ENCODE measurements at regions not wholly inside any gene's neighbourhood (a gene's known extent, or its start where the extent isn't known, plus 50 kb on each side); places are given as distances from the start of the nearest gene placed in this dataset.

- H3K36me3 ChIP-seq: no peaks in the 10 kb centered on the region
- no peaks in the 10 kb centered on the region for H3K4me1 ChIP-seq
- no peak overlapping the region for H3K4me3 ChIP-seq
- no peaks in the 10 kb centered on the region for H3K9me3 ChIP-seq
- 43 to 81% (median 74%) methylated on average over 2 of the region's 2 CpGs for WGBS, 5 donors
- DNase-seq: no peak
- no peaks in the 10 kb centered on the region for H3K27me3 ChIP-seq
- intact Hi-C loops (cut with DNase I; ENCODE audit: low total_unique reads): no loop called here
- H3K27ac ChIP-seq: no peak overlapping the region
- TF ChIP-seq POLR2AphosphoS5 (IDR thresholded peaks at IDR 0.05) (no peak), EP300 (IDR thresholded peaks at IDR 0.05) (no peak), POLR2A (IDR thresholded peaks at IDR 0.05) (no peak), CTCF (IDR thresholded peaks at IDR 0.05) (no peak)
Observed at GRCh38 chr2:184359379-184359778, 238.9 kb upstream of the ZNF804A start.

- Histone ChIP-seq H3K27me3 (no peaks in the 10 kb centered on the region), H3K4me3 (no peak overlapping the region), H3K27ac (no peak overlapping the region), H3K36me3 (no peaks in the 10 kb centered on the region), H3K9me3 (no peaks in the 10 kb centered on the region), H3K4me1 (no peaks in the 10 kb centered on the region)
- intact Hi-C loops (cut with DNase I; ENCODE audit: low total_unique reads): no loop called here
- TF ChIP-seq POLR2AphosphoS5 (IDR thresholded peaks at IDR 0.05) (no peak), EP300 (IDR thresholded peaks at IDR 0.05) (no peak), CTCF (IDR thresholded peaks at IDR 0.05) (no peak), POLR2A (IDR thresholded peaks at IDR 0.05) (no peak)
- DNase-seq: peak in 1 of 2 donors; percentile 6
- 73 to 78% (median 74%) methylated on average over 5 of the region's 5 CpGs for WGBS, 5 donors
Observed at GRCh38 chr2:184363213-184363612, 235.1 kb upstream of the ZNF804A start.

GRCh38 chr2:184367211-184367610 is 231.1 kb upstream of the ZNF804A start:
- Histone ChIP-seq H3K4me3 (no peak overlapping the region), H3K27ac (no peak overlapping the region), H3K9me3 (no peaks in the 10 kb centered on the region), H3K27me3 (no peaks in the 10 kb centered on the region), H3K36me3 (no peaks in the 10 kb centered on the region), H3K4me1 (no peaks in the 10 kb centered on the region)
- 33 to 48% (median 40%) methylated on average over 4 of the region's 4 CpGs for WGBS, 5 donors
- no peak for DNase-seq
- TF ChIP-seq EP300 (IDR thresholded peaks at IDR 0.05) (no peak), POLR2AphosphoS5 (IDR thresholded peaks at IDR 0.05) (no peak), POLR2A (IDR thresholded peaks at IDR 0.05) (no peak), CTCF (IDR thresholded peaks at IDR 0.05) (no peak)
- intact Hi-C loops (cut with DNase I; ENCODE audit: low total_unique reads): no loop called here

GRCh38 chr2:184369307-184369706 is 229.0 kb upstream of the ZNF804A start:
- no peaks in the 10 kb centered on the region for H3K4me1 ChIP-seq
- TF ChIP-seq POLR2AphosphoS5 (IDR thresholded peaks at IDR 0.05): no peak
- no peak for TF ChIP-seq POLR2A (IDR thresholded peaks at IDR 0.05)
- no peak for TF ChIP-seq CTCF (IDR thresholded peaks at IDR 0.05)
- no peak for TF ChIP-seq EP300 (IDR thresholded peaks at IDR 0.05)
- no peak overlapping the region for H3K27ac ChIP-seq
- intact Hi-C loops (cut with DNase I; ENCODE audit: low total_unique reads): no loop called here
- H3K9me3 ChIP-seq: no peaks in the 10 kb centered on the region
- H3K36me3 ChIP-seq: no peaks in the 10 kb centered on the region
- H3K27me3 ChIP-seq: no peaks in the 10 kb centered on the region
- WGBS, 5 donors: 61 to 72% (median 66%) methylated on average over 5 of the region's 5 CpGs
- H3K4me3 ChIP-seq: no peak overlapping the region
- no peak for DNase-seq
